ENCODE measurements at regions not wholly inside any gene's neighbourhood (a gene's known extent, or its start where the extent isn't known, plus 50 kb on each side); places are given as distances from the start of the nearest gene placed in this dataset.

DNA sequence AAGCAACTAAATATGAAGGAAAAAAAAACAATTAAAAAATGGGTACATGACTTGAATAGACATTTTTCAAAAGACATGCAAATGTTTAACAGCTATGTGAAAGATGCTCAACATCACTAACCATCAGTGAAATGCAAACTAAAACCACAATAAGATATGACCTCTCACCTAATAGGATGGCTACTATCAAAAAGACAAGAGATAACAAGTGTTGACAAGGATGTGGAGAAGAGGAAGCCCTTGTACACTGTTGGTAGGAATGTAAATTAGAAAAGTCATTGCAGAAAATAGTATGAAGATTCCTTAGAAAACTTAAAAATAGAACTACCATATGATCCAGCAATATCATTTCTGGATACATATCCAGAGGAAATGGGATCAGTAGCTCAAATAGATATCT lies 324.7 kb upstream of the TLE4 start:
- Histone ChIP-seq H3K27me3 (ENCODE audit: low read depth) (no peaks in the 10 kb centered on the region), H3K9me3 (no peaks in the 10 kb centered on the region), H3K36me3 (no peaks in the 10 kb centered on the region), H3K4me1 (no peaks in the 10 kb centered on the region), H3K4me3 (no peak overlapping the region), H3K27ac (no peak overlapping the region)
- DNase-seq: no peak
- no peak for ATAC-seq
- TF ChIP-seq, protein P1, sequence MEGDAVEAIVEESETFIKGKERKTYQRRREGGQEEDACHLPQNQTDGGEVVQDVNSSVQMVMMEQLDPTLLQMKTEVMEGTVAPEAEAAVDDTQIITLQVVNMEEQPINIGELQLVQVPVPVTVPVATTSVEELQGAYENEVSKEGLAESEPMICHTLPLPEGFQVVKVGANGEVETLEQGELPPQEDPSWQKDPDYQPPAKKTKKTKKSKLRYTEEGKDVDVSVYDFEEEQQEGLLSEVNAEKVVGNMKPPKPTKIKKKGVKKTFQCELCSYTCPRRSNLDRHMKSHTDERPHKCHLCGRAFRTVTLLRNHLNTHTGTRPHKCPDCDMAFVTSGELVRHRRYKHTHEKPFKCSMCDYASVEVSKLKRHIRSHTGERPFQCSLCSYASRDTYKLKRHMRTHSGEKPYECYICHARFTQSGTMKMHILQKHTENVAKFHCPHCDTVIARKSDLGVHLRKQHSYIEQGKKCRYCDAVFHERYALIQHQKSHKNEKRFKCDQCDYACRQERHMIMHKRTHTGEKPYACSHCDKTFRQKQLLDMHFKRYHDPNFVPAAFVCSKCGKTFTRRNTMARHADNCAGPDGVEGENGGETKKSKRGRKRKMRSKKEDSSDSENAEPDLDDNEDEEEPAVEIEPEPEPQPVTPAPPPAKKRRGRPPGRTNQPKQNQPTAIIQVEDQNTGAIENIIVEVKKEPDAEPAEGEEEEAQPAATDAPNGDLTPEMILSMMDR (IDR thresholded peaks at IDR 0.05): no peak
- intact Hi-C loops (cut with DNase I): no loop called here

DNA sequence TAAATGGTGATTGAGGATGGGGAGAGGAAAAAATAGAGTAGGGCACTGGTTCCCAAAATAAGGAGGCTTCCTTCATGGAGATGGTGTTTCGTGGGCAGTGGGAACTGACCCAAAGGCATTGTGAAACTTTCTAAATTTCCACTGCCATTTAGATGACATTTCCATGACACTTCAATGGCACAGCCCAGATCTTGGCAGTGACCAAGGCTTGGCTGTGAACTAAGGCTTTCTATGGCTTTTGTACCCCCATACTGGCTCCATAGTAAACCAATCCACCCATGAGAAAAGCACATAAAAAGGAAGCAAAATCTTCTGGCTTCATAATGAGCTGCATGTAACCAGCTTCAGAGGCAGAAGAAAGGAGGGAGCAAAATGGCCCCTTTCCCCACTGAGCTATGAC lies 321.0 kb upstream of the TLE4 start:
- DNase-seq (no peak), ATAC-seq (no peak)
- H3K9me3 ChIP-seq: no peaks in the 10 kb centered on the region
- no peak overlapping the region for H3K27ac ChIP-seq
- no peaks in the 10 kb centered on the region for H3K27me3 ChIP-seq (ENCODE audit: low read depth)
- TF ChIP-seq, protein P1 (IDR thresholded peaks at IDR 0.05): no peak
- no peaks in the 10 kb centered on the region for H3K36me3 ChIP-seq
- no peaks in the 10 kb centered on the region for H3K4me1 ChIP-seq
- intact Hi-C loops (cut with DNase I): no loop called here
- H3K4me3 ChIP-seq: no peak overlapping the region

DNA sequence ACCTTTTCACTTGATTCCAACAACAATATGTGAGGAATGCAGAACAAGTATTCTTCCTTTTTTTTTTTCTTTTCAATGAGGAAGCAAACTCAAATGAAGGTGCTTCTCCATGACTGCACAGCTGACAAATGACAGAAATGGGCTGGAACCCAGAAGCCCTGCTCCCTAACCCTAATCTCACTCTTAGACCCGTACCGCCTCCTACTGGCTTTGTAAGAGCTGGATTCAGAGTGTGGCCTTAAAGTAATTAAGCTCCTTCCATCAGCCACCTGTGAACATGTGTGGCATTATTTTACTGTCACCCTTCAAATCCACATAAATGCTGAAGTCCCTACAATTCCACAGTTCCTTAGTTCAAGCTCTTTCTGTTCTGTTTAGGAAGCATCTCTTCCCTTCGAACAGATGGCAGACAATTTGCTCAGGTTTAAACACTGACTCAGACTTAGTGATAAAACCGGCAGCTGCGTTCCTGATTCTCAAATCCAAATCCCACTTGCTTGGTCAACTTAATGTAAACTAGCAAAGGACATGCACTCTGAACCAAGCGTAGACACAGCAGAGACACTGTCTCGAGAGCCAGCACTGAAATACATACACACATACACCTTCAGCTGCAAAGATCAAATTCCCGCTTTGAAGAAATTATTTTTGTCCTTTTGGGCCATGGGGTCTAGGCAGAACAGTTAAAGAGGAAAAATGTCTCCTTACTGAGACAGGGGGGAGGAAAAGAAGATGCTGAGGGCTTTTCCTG lies 316.7 kb upstream of the TLE4 start:
- H3K36me3 ChIP-seq: no peaks in the 10 kb centered on the region
- no peak overlapping the region for H3K4me3 ChIP-seq
- peaks cover 11% of the 10 kb centered on the region for H3K4me1 ChIP-seq
- peaks cover 22% of the 10 kb centered on the region for H3K27me3 ChIP-seq (ENCODE audit: low read depth)
- intact Hi-C loops (cut with DNase I): no loop called here
- TF ChIP-seq, protein P1 (IDR thresholded peaks at IDR 0.05): no peak
- no peak for DNase-seq
- ATAC-seq: no peak
- H3K27ac ChIP-seq: no peak overlapping the region
- no peaks in the 10 kb centered on the region for H3K9me3 ChIP-seq

DNA sequence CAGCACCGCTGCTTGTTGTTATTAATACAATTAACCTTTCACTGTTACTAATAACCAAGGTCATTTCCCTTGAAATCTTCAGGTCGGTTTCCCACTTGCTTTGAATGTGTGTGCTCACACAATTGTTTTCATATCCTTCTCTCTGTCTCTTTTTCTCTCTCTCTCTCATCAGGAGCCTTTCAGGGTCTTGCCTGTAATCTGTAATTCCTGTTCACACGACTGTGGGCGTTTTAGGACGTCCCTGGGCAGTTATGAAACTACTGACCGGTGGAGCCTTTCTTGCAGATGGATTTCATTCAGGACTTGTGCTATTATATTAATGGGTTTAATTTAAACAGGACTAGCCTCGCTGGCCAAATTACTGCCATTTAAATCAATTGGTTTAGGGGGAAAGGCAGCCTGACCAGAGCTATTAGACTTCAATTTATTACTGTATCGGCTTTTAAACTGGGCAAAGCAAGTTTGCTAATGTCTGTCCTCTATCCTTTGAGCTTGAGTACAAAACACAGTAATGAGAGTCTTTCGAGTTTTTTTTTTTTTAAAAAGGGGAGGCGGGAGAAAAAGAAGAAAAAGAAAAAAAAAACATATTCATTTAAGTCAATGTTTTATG lies 316.0 kb upstream of the TLE4 start:
- TF ChIP-seq, protein P1 (IDR thresholded peaks at IDR 0.05): no peak
- Histone ChIP-seq H3K9me3 (no peaks in the 10 kb centered on the region), H3K4me3 (no peak overlapping the region), H3K36me3 (no peaks in the 10 kb centered on the region), H3K27ac (no peak overlapping the region), H3K4me1 (peaks cover 11% of the 10 kb centered on the region), H3K27me3 (ENCODE audit: low read depth) (peaks cover 22% of the 10 kb centered on the region)
- no peak for ATAC-seq
- no peak for DNase-seq
- intact Hi-C loops (cut with DNase I): no loop called here

DNA sequence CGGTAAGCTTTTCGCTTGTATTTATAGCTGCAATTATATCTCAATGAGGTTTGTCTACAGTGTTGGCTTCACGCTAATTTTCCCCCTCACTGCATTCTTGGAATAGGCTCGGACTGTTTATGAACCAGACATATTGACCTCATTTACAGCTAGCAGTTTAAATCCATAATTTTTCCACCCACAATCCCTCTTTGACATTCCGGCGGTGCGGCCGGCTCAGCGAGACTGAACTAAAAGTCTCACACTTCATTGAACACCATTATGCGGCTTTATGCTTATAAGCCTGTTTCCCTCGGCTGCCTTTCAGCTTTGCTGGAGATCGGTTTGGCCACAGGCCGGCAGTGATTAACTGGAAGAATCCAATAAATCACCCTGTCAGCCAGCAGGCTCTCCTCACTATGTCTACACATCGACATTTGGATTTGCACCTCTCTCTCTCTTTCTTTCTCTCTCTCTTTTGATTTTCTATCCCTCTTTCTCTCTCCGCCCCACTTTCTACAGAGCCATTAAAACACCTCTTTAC lies 315.0 kb upstream of the TLE4 start:
- H3K36me3 ChIP-seq: no peaks in the 10 kb centered on the region
- DNase-seq (no peak), ATAC-seq (no peak)
- no peak overlapping the region for H3K27ac ChIP-seq
- intact Hi-C loops (cut with DNase I): no loop called here
- peaks cover 11% of the 10 kb centered on the region for H3K4me1 ChIP-seq
- H3K27me3 ChIP-seq (ENCODE audit: low read depth): peaks cover 22% of the 10 kb centered on the region
- no peaks in the 10 kb centered on the region for H3K9me3 ChIP-seq
- TF ChIP-seq, protein P1 (IDR thresholded peaks at IDR 0.05): no peak
- H3K4me3 ChIP-seq: no peak overlapping the region

Data from lower lobe of right lung (tissue), 2 donors.